ENCODE measurements at regions not wholly inside any gene's neighbourhood (a gene's known extent, or its start where the extent isn't known, plus 50 kb on each side); places are given as distances from the start of the nearest gene placed in this dataset.
"Not testable (repeated sequence)": the region's sequence is repeated elsewhere in the genome, so short reads cannot be mapped to it uniquely, and the experiment has no call there.

DNA sequence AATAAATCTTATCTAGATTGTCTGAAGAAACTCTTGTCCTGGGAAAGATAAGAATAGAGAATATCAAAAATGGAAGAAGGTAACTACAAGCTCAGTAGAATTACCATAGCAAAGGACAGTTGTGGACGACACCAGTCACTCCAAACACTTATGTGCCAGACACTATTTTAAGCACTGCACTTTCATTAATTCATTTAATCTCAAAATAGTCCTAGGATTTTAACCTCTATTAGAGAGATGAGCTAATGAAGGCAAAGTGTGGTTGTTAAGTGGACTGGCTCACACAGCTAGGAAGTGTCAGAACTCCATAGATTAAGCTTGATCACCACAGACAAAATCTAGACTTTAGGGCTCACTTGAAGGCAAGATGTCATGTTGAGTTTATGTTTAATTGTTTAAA, 168.9 kb downstream of the CDC14C start:
- H3K36me3 Mint-ChIP-seq: peaks cover 1% of the 10 kb centered on the region
- H3K27ac Mint-ChIP-seq: no peak overlapping the region
- peaks cover 16% of the 10 kb centered on the region for H3K4me1 Mint-ChIP-seq
- Histone ChIP-seq H4K20me1 (ENCODE audit: low read depth) (no peaks in the 10 kb centered on the region), H3K4me1 (peaks cover 14% of the 10 kb centered on the region), H3F3A (ENCODE audit: low read depth) (no peaks in the 10 kb centered on the region), H3K9ac (no peak overlapping the region), H3K4me2 (no peak overlapping the region), H2AFZ (replicated peaks) (no peak overlapping the region), H3K27ac (no peak overlapping the region), H3K4me3 (no peak overlapping the region), H3K79me2 (ENCODE audit: low read depth) (no peaks in the 10 kb centered on the region), H3K36me3 (no peaks in the 10 kb centered on the region), H3K27me3 (no peaks in the 10 kb centered on the region), H3K9me3 (ENCODE audit: low read depth) (no peaks in the 10 kb centered on the region)
- no peaks in the 10 kb centered on the region for H3K27me3 Mint-ChIP-seq (ENCODE audit: insufficient read depth, low read depth)
- DNase-seq (ENCODE audit: low spot score): no peak
- no peak overlapping the region for H3K4me3 Mint-ChIP-seq
- TF ChIP-seq, protein P1, sequence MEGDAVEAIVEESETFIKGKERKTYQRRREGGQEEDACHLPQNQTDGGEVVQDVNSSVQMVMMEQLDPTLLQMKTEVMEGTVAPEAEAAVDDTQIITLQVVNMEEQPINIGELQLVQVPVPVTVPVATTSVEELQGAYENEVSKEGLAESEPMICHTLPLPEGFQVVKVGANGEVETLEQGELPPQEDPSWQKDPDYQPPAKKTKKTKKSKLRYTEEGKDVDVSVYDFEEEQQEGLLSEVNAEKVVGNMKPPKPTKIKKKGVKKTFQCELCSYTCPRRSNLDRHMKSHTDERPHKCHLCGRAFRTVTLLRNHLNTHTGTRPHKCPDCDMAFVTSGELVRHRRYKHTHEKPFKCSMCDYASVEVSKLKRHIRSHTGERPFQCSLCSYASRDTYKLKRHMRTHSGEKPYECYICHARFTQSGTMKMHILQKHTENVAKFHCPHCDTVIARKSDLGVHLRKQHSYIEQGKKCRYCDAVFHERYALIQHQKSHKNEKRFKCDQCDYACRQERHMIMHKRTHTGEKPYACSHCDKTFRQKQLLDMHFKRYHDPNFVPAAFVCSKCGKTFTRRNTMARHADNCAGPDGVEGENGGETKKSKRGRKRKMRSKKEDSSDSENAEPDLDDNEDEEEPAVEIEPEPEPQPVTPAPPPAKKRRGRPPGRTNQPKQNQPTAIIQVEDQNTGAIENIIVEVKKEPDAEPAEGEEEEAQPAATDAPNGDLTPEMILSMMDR (IDR thresholded peaks at IDR 0.05): no peak
- H3K9me3 Mint-ChIP-seq: peaks cover 2% of the 10 kb centered on the region

DNA sequence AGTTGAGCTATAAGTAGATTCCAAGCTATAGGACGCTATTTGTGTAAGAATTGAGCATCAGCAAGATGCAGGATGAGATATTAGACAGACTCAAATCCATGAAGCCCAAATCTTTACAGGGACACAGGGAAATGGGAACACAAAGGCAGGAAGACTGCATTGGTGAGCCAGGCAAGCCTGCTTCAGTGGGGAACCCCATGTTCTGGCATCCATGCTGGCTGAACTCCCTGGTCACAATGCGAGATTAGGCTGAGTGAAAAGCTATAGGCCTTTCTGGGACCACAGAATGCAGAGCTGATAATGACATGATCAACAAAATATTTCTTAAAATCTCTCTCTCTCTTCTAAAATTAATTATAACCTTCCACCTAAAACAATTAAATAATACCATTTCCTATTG, 170.5 kb downstream of the CDC14C start:
- peaks cover 8% of the 10 kb centered on the region for H3K4me1 ChIP-seq
- no peaks in the 10 kb centered on the region for H3K27me3 Mint-ChIP-seq (ENCODE audit: insufficient read depth, low read depth)
- no peak overlapping the region for H3K4me2 ChIP-seq
- H3K27me3 ChIP-seq: no peaks in the 10 kb centered on the region
- no peak overlapping the region for H3K9ac ChIP-seq
- H3K9me3 ChIP-seq (ENCODE audit: low read depth): no peaks in the 10 kb centered on the region
- H3K9me3 Mint-ChIP-seq: peaks cover 2% of the 10 kb centered on the region
- TF ChIP-seq, protein P1 (IDR thresholded peaks at IDR 0.05): no peak
- no peaks in the 10 kb centered on the region for H3K79me2 ChIP-seq (ENCODE audit: low read depth)
- no peak overlapping the region for H3K4me3 Mint-ChIP-seq
- H3K4me1 Mint-ChIP-seq: peaks cover 11% of the 10 kb centered on the region
- H2AFZ ChIP-seq (replicated peaks): no peak overlapping the region
- H3K27ac ChIP-seq: no peak overlapping the region
- no peak for DNase-seq (ENCODE audit: low spot score)
- H3F3A ChIP-seq (ENCODE audit: low read depth): no peaks in the 10 kb centered on the region
- no peaks in the 10 kb centered on the region for H4K20me1 ChIP-seq (ENCODE audit: low read depth)
- no peak overlapping the region for H3K4me3 ChIP-seq
- H3K36me3 Mint-ChIP-seq: peaks cover 1% of the 10 kb centered on the region
- H3K36me3 ChIP-seq: no peaks in the 10 kb centered on the region
- H3K27ac Mint-ChIP-seq: no peak overlapping the region

DNA sequence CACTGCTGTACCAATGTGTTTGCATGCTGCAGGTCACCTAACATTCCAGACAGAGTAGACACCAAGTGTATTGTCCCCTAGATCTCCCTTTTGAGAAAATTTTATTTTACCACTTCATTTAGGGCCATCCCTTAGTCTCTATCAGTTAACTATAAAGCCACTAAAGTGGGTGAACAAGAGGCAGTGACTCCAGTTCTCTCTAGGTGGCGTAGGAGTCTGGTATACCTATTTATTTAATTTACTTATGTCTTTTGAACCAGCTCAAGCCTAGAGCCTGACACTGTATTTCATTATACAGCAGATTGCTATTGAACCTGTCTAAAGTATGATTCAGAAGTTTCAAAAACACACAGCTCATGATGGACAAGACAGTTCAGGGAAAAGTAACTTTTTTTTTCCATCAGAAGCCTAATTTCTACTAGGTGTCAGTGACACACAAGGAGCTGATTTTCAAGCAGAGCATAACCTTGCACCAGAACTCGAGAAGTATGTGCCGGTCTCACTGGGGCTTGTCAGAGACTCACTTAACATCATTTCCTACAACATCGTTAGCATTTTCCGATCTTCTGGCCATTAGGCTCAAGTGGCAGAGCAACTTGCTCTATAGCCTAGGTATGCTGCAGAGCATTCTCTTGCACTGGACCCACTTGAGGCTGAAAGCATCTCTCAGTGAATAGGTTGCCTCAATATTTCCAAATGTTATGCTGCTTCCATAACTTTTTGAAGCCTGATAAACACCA, 175.4 kb downstream of the CDC14C start:
- Mint-ChIP-seq H3K27ac (no peak overlapping the region), H3K4me1 (peaks cover 30% of the 10 kb centered on the region), H3K36me3 (peaks cover 1% of the 10 kb centered on the region), H3K27me3 (ENCODE audit: insufficient read depth, low read depth) (no peaks in the 10 kb centered on the region), H3K4me3 (no peak overlapping the region), H3K9me3 (peaks cover 2% of the 10 kb centered on the region)
- H3F3A ChIP-seq (ENCODE audit: low read depth): peaks cover 3% of the 10 kb centered on the region
- H3K27ac ChIP-seq: no peak overlapping the region
- H2AFZ ChIP-seq (replicated peaks): no peak overlapping the region
- no peak overlapping the region for H3K9ac ChIP-seq
- peaks cover 22% of the 10 kb centered on the region for H3K4me1 ChIP-seq
- no peaks in the 10 kb centered on the region for H3K79me2 ChIP-seq (ENCODE audit: low read depth)
- no peaks in the 10 kb centered on the region for H4K20me1 ChIP-seq (ENCODE audit: low read depth)
- no peak for DNase-seq (ENCODE audit: low spot score)
- H3K9me3 ChIP-seq (ENCODE audit: low read depth): no peaks in the 10 kb centered on the region
- H3K4me2 ChIP-seq: no peak overlapping the region
- no peaks in the 10 kb centered on the region for H3K27me3 ChIP-seq
- no peak overlapping the region for H3K4me3 ChIP-seq
- TF ChIP-seq, protein P1 (IDR thresholded peaks at IDR 0.05): peak; percentile 38
- TF ChIP-seq EZH2 (IDR thresholded peaks at IDR 0.05): no peak
- H3K36me3 ChIP-seq: no peaks in the 10 kb centered on the region

DNA sequence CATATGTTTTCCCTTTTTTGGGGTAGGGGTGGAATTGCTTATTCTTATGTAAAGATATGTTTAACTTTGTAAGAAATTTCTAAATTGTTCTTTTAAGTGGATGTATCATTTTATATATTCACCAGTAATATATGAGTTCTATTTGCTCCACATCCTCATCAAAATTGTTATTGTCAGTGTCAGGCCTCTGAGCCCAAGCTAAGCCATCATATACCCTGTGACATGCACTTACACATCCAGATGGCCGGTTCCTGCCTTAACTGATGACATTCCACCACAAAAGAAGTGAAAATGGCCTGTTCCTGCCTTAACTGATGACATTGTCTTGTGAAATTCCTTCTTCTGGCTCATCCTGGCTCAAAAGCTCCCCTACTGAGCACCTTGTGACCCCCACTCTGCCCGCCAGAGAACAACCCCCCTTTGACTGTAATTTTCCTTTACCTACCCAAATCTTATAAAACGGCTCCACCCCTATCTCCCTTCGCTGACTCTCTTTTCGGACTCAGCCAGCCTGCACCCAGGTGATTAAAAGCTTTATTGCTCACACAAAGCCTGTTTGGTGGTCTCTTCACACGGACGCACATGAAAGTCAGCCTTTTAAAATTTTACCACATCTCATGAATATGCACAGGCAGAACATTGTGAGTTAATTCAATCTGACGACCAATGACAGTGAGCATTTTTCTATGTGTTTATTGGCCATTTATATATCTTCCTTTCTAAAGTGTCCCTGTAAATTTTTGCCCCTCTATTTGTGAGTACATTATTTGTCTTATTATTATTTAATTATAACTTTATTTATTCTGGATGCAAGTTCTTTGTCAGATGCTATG, 176.8 kb downstream of the CDC14C start:
- peaks cover 22% of the 10 kb centered on the region for H3K4me1 Mint-ChIP-seq
- H3K27me3 Mint-ChIP-seq (ENCODE audit: insufficient read depth, low read depth); DNase-seq (ENCODE audit: low spot score); H3K9me3 ChIP-seq (ENCODE audit: low read depth); H2AFZ ChIP-seq (replicated peaks); H3K4me3 ChIP-seq; H3K9me3 Mint-ChIP-seq; H3K27me3 ChIP-seq; H3K27ac ChIP-seq; H3K79me2 ChIP-seq (ENCODE audit: low read depth); H3K9ac ChIP-seq; H4K20me1 ChIP-seq (ENCODE audit: low read depth); H3K36me3 Mint-ChIP-seq; H3K36me3 ChIP-seq; H3F3A ChIP-seq (ENCODE audit: low read depth): not testable (repeated sequence)
- Histone ChIP-seq H3K4me1 (peaks cover 22% of the 10 kb centered on the region), H3K4me2 (peak overlapping the region; percentile 63)
- H3K27ac Mint-ChIP-seq: peak overlapping the region; percentile 21
- peak overlapping the region; percentile 74 for H3K4me3 Mint-ChIP-seq
